ENCODE measurements at regions not wholly inside any gene's neighbourhood (a gene's known extent, or its start where the extent isn't known, plus 50 kb on each side); places are given as distances from the start of the nearest gene placed in this dataset.

DNA sequence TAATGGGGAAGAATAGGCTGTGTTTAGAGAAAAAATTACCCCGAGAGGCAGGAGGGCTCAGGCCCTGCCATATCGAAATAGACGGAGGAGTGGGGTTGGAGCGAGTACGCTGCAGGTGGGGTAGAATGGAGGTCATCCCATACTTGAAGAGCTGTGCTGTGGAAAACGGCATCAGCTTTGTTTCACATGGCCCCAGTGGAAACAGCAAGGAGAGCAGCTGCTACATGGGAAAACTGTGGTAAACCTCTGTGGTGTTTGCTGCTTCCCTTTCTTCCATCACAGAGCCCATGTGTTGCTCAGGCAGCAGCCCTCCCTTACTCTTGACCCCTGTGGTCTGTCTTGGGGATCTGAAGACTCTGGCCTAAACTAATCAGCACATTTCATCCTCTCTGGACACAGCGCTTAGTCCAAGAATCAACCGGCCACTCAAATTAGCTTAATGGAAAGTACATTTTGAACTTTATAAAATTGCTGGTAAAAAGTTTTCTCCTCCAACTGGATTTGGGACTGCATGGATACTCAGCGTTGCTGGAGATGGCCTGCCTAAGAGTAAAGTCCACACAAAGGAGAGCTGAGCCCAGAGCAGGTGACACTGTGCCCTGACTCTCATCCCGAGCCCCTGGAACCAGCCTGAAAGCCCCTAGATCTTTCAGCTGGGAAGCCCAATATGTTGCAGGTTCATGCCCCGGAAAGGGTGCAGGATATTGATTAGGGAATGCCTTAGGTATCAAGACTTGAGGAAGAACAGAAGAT, 127.1 kb upstream of the GADD45A start:
- TF ChIP-seq, protein P1, sequence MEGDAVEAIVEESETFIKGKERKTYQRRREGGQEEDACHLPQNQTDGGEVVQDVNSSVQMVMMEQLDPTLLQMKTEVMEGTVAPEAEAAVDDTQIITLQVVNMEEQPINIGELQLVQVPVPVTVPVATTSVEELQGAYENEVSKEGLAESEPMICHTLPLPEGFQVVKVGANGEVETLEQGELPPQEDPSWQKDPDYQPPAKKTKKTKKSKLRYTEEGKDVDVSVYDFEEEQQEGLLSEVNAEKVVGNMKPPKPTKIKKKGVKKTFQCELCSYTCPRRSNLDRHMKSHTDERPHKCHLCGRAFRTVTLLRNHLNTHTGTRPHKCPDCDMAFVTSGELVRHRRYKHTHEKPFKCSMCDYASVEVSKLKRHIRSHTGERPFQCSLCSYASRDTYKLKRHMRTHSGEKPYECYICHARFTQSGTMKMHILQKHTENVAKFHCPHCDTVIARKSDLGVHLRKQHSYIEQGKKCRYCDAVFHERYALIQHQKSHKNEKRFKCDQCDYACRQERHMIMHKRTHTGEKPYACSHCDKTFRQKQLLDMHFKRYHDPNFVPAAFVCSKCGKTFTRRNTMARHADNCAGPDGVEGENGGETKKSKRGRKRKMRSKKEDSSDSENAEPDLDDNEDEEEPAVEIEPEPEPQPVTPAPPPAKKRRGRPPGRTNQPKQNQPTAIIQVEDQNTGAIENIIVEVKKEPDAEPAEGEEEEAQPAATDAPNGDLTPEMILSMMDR (IDR thresholded peaks at IDR 0.05) = no peak
- TF ChIP-seq POLR2AphosphoS5 (IDR thresholded peaks at IDR 0.05) (no peak), EP300 (IDR thresholded peaks at IDR 0.05) (no peak), POLR2A (IDR thresholded peaks at IDR 0.05) (no peak)

Measured in sigmoid colon (tissue), 4 donors.